HG02798 (cell line): ENCODE measurements at regions not wholly inside any gene's neighbourhood (a gene's known extent, or its start where the extent isn't known, plus 50 kb on each side); places are given as distances from the start of the nearest gene placed in this dataset.
"Not testable (repeated sequence)": the region's sequence is repeated elsewhere in the genome, so short reads cannot be mapped to it uniquely, and the experiment has no call there.

Experiments
- ATAC-seq: cut with Tn5 transposase; IDR thresholded peaks from one replicate; pipeline ENCODE4 v1.9.1; 2021; ENCODE audit warnings: mild to moderate bottlenecking; ENCODE audit not compliant: unreplicated experiment, poor library complexity

- ATAC-seq: no peak
These were observed 130.9 kb downstream of the ASB7 start for GRCh38 chr15:100733101-100733842.

GRCh38 chr15:100733843-100734185, 131.4 kb downstream of the ASB7 start:
- not testable (repeated sequence) for ATAC-seq

- no peak for ATAC-seq
These were observed 132.2 kb downstream of the ASB7 start for GRCh38 chr15:100734586-100734985.

GRCh38 chr15:100735129-100736053, 133.0 kb downstream of the ASB7 start:
- ATAC-seq: no peak

- ATAC-seq: no peak
These were observed 134.8 kb downstream of the ASB7 start for GRCh38 chr15:100737214-100737613.

GRCh38 chr15:100738614-100739013, 136.2 kb downstream of the ASB7 start:
- ATAC-seq: no peak

GRCh38 chr15:100740138-100740537, 137.7 kb downstream of the ASB7 start:
- no peak for ATAC-seq

GRCh38 chr15:100751585-100751984, 128.0 kb upstream of the ALDH1A3 start:
- ATAC-seq: no peak

GRCh38 chr15:100753503-100753902, 126.1 kb upstream of the ALDH1A3 start:
- ATAC-seq: no peak

- no peak for ATAC-seq
These were observed 122.0 kb upstream of the ALDH1A3 start for GRCh38 chr15:100757661-100758060.

- no peak for ATAC-seq
These were observed 121.1 kb upstream of the ALDH1A3 start for GRCh38 chr15:100758555-100758954.

- no peak for ATAC-seq
These were observed 120.5 kb upstream of the ALDH1A3 start for GRCh38 chr15:100759106-100759505.

GRCh38 chr15:100759698-100760356, 119.8 kb upstream of the ALDH1A3 start:
- no peak for ATAC-seq

GRCh38 chr15:100760357-100760903, 119.2 kb upstream of the ALDH1A3 start:
- no peak for ATAC-seq

- ATAC-seq: no peak
These were observed 118.2 kb upstream of the ALDH1A3 start for GRCh38 chr15:100761290-100761935.

- ATAC-seq: no peak
These were observed 117.3 kb upstream of the ALDH1A3 start for GRCh38 chr15:100762289-100762688.

GRCh38 chr15:100762913-100763834, 116.5 kb upstream of the ALDH1A3 start:
- ATAC-seq: no peak

GRCh38 chr15:100763835-100764750, 115.5 kb upstream of the ALDH1A3 start:
- ATAC-seq: no peak
